GM21723 (cell line): ENCODE measurements at regions not wholly inside any gene's neighbourhood (a gene's known extent, or its start where the extent isn't known, plus 50 kb on each side); places are given as distances from the start of the nearest gene placed in this dataset.
"Not testable (repeated sequence)": the region's sequence is repeated elsewhere in the genome, so short reads cannot be mapped to it uniquely, and the experiment has no call there.

Source experiments
- ATAC-seq: cut with Tn5 transposase; IDR thresholded peaks from one replicate; pipeline ENCODE4 v1.9.1; 2021; ENCODE audit warnings: mild to moderate bottlenecking, moderate library complexity; ENCODE audit not compliant: unreplicated experiment

DNA sequence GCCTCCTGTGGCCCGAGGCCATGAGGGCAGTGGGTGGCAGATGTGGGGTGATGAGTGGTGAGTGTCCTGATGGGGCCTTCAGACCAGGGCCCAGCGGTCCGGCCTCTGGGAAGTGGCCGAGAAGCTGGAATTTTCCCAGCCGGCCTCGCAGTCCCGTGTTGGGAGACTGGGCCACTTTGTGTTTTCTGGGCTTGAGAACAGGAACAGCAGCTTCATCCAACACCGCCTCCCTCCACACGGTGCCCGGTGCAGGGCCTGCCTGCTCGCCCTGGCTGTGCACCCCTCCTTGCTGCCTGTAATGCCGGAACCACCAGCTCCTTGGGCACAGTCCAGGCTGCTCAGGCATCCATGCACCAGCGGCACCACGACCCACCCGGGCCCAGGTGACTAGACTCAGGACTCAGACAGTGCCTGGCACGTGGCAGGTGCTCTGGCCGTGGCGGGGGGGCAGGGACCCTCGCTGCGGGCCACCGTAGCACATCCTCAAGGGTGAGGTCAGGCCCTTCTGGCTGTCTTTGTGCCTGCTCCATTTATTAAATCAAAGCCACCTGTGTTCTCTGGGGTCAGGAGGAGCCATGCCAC, 194.7 kb downstream of the BANP start:
- not testable (repeated sequence) for ATAC-seq

DNA sequence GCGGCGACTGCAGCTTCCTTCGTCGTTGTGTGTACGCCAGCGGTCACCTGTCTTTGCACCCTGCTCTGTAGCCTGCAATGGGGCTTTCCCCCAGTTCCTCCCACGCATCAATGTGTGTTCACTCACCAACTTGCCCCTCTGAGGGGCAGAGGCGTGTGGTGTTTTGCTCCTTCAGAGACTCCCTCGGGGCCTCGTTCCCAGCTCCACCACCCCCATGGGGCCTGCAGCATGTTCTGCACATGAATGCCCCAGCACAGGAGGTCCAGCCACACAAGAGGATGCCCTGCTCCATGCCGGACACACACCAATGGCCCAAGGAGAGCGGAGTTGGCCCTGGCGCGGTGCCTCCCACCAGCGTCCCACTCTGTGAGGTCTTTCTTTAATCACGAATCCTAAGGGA, 196.8 kb downstream of the BANP start:
- ATAC-seq: not testable (repeated sequence)

DNA sequence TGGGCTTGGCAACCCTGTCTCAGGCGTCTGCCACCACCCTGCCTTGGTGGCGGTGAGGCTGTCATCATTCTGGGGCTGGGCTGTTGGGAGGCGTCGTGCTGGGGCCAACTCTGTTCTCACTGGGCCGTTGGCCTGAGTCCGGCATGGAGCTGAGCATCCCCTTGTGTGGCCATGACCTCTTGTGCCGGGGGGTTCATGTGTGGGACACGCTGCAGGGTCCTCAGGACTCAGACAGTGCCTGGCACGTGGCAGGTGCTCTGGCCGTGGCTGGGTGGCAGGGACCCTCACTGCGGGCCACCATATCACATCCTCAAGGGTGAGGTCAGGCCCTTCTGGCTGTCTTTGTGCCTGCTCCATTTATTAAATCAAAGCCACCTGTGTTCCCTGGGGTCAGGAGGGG, 197.4 kb downstream of the BANP start:
- not testable (repeated sequence) for ATAC-seq

DNA sequence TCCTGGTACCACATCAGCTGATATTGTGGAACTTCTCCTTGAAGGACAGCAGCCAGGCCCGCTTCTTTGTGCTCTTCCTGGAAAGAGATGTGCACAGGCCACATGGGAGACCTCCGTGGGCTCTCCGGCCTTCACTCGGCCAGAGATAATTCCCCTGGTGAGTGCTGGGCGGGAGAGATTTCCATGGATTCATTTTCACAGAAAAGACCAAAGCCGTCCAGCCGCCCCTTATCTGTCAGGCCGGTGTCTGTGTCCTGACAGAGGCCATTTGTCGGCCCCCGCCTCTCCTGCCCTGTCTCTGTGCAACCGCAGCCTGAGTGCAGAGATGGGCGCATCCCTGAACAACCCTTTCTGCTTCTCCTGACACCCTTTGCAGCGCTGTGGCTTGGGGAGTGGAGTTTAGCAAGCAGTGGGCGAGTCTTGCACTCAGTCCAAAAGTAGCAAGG, 197.9 kb downstream of the BANP start:
- not testable (repeated sequence) for ATAC-seq

DNA sequence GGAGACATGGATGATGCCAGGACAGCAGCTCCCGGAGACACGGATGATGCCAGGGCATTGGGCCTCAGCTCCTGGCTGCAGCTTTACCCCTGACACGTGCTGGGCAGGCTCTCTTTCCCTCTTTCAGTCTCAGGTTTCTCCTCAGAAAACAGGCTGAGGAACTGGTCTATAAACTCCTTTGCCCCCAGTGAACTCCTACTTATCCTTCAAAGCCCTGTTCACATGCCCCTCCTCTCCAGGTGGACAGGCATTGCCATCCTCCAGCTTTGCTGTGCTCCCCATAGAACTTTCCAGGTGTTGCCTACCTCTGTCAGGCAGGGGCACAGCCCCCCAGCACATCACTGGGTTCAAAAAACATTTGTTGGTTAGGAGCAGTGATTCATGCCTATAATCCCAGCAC, 198.4 kb downstream of the BANP start:
- not testable (repeated sequence) for ATAC-seq

DNA sequence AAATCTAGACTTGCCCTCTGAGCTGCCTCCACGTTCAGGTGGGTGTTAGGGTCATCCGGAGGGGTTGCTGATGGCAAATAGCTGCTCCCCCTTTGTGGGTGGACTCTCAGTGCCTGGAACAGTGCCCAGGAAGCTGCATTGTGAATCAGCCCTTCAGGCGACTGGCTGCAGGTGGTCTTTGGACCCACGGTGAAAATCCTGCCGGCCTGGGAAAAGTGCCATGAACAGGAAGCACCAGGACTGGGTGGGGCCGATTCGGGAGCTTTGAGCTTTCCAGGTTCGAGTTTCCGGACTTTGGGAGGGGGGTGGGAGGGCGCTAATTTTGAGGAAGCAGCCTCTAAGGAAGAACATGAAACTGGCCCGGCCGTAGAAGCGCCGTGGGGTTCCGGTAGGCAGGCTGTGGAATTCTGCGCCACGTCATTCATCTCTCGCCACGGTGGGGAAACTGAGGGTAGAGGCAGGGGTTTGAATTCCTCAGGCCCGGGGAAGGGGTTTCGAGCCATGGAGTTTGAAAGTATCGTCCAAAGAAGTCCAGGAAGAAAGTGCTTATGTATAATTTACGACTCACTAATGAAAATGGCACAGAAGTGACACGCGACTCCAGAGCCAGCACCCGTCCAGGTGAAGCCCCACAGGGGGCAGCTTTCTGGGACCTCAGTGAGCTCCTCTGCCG, 199.4 kb downstream of the BANP start:
- ATAC-seq: not testable (repeated sequence)

DNA sequence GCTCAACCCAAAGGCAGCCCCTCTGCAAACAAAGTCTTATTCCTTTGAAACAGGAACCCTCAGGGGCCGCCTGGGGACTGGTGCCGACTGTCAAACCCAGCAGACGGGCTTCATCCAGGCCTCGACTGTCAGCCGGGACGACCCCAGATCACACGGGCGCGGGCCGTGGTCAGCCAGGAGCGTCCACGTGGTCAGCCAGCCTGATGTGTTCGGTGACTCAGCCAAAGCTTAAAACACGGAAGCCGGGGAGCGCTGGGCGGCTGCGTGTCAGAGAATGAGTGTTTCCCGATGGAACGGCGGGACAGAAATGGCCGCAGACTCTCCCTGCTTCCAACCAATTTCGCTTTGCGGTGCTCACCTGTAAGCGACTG, 199.9 kb downstream of the BANP start:
- ATAC-seq: not testable (repeated sequence)

DNA sequence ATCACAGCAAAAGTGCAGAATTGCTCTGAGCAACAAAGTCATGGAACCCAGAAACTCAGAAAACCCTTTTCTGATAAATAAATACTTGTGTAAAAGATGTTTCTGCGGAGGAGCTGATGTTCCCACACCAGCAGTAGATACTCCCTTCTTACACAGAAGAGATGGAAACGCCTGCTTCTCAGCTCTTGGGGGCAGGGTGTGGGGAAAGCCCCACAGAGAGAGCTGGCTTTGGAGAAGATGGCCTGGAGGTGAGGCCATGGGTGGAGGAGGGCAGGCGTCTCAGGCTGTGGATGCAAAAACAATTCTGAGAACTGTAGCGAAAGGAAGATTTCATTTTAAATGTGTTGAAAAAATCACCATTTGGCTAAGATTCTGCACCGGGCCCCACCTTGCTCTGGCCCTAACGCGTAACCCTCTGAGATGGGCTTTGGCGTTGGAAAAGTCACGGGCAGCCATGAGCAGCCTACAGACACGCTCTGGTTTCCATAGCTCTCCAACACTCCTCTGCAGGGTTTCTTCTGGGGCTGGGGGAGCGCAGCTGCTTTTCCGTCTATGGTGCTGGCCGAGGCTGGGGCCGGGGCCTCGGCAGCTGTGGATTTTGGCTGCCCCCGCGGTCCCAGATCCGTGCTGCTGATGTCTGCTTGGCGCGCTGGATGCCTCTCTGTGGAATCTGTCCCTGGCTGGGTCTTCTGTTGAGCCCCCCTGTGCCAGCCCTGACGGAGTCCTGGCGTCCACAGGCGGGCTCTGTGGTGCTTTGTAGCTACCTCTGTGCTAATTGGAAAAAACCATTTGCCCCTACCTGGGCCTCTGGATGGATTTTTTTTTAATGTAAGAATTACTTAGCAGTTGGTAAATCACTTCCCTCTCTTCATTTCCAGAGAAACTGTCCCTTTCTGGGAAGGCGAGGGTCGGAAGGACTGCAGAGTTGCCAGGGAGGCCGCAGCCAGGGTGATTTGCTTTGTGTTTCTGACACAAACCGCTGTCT, 200.9 kb downstream of the BANP start:
- not testable (repeated sequence) for ATAC-seq

DNA sequence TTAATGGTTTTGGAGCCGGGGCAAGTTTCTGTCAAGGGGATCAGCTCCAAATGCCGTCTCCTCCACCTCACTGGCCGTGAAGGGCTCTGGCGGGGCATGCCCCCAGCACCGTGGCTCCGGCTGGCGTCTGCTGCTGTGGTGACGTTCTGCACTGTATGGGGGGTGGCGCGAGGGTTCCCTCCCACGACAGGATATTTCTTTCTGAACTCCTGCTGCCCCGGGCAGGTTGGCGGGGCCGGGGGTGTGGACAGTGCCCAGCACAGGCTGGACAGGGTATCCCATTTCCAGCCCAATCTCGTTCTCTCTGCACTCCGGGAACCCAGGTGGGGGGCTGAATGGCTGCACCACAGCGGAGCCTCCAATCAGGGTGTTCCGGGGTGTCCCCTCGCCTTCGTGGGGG, 201.6 kb downstream of the BANP start:
- not testable (repeated sequence) for ATAC-seq

DNA sequence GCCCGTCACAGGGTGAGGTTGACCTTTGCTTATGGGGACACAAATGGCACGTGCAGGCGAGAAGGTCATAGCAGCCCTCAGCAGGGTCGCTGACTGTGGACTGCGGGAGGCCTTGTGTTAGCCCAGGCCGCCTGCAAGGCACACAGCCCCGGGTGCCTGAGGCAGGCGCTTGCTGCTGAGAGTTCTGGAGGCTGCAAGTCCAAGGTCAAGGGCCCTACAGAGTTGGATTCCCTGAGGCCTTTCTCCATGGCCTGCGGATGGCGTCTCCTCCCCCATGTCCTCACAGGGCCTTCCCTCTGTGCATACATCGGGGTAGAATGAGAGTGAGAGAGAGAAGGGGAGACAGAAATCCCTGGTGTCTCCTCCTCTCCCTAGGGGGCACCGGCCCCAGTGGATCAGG, 202.3 kb downstream of the BANP start:
- not testable (repeated sequence) for ATAC-seq

DNA sequence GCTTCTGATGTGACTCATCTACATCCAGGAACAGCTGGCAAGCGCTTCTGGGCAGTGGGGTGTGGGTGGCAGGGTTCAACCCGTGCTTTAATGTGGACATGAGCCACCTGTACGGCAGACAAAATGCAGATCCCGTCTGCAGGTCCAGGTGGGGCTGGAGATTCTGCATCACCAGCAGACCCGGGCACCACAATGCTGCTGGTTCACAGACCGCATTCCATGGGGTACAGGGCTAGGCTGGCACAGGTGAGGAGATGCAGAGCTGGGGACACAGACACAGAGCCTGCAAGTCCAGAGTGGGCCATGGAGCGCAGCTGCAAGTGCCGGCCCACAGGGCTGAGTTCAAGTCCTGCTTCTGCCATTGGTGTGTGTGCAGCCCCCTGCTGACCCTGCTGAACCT, 203.7 kb downstream of the BANP start:
- not testable (repeated sequence) for ATAC-seq

DNA sequence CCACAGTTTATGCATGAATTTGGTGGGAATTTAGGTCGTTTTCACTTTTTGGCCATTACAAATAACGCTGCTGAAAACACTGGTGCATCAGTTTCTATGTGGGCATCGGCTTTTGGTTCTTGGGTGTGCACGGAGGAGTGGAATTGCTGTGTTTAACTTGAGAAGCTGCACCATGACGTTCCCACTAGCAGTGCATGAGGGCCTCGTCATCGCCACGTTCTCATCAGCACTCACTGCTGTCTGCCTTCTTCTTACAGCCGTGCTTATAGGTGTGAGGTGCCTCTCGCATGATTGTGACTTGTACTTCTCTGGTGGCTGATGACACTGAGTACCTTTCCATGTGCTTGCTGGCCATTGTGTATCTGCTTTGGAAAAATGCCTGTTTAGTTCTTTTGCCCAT, 204.4 kb downstream of the BANP start:
- ATAC-seq: not testable (repeated sequence)

DNA sequence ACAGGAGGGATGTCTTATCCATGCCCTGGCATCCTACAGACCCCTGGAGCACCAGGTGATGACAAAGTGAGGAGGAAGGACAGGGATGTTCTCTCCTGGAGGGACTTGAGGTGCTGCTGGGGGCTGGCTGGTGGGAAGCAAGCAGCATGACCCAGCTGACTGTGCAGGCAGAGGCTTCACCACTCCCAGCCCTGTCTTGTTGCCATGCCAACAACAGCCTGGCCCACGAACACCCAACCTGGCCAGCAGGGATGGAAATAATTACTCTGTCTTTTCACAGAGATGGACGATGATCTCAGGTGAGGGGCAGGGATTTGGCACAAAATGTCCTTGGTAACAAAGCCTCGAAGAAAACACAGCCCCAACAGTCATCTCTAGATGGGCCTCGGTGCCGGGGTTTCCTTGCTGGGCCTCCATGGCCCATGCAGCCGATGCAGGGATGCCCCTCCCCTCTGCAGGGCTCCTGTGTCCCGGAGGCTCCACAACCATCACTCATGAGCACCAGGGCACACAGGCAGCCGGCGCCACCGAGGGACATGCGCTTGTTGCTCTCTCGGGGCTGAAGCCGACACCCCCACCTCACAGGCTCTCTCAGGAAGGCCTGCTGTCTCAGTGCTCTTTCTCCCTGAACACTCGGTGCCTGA, 205.5 kb downstream of the BANP start:
- ATAC-seq: not testable (repeated sequence)

DNA sequence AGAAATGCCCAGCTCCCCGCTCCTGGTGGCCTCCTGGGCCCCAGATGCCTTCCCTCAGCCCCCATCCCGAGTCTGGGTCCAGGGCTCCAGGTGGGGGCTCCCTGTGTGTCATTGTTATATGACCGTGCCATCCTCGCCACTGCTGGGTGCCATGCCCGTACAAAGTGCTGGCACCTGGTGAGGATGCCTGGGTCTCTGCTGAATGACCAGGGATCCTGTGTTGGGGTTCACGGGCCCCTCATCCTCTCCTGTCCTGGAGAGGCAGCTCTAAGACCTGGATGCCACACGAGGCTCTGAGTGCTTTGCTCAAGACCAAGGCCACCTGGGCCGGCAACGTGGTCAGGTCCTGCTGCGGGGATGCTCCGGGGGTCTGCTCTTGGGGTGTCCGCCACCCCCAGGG, 206.5 kb downstream of the BANP start:
- ATAC-seq: not testable (repeated sequence)

DNA sequence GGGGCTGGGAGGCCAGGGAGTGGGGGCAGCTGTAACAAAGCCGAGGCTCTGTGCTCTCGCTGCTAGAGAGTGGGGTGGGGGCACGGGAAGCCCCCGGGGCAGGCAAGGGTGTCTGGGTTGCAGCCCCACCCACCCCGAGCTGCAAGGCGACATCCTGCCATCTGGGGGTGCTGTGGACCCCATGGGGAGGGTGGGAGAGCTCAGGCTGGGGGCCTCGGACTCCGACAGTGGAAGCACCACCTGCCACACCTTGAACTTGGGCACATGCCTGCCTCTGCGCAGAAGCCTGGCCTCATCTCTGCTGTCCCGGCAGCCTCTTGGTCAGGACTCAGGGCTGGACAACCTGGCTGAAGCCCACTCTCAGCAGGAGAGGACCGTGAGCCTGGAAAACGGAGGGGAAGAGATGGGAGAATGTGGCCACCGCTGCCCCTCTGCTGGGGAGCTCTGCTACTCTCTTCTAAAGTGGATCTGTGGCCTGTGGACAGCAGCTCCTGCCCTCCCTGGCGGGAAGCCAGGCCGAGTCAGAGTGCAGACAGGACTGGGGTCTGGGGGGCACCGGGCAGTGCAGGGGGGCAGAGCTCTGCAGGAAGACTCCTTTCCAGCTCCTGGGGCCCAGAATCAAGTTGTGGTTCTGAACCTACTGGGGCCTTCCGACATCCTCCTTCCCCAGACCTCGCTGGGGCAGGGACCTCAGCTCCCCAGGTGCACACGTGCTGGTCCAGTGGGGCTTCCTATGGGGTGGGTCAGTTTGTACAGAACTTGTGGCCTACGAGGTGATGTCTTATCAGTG, 207.2 kb downstream of the BANP start:
- ATAC-seq: not testable (repeated sequence)

DNA sequence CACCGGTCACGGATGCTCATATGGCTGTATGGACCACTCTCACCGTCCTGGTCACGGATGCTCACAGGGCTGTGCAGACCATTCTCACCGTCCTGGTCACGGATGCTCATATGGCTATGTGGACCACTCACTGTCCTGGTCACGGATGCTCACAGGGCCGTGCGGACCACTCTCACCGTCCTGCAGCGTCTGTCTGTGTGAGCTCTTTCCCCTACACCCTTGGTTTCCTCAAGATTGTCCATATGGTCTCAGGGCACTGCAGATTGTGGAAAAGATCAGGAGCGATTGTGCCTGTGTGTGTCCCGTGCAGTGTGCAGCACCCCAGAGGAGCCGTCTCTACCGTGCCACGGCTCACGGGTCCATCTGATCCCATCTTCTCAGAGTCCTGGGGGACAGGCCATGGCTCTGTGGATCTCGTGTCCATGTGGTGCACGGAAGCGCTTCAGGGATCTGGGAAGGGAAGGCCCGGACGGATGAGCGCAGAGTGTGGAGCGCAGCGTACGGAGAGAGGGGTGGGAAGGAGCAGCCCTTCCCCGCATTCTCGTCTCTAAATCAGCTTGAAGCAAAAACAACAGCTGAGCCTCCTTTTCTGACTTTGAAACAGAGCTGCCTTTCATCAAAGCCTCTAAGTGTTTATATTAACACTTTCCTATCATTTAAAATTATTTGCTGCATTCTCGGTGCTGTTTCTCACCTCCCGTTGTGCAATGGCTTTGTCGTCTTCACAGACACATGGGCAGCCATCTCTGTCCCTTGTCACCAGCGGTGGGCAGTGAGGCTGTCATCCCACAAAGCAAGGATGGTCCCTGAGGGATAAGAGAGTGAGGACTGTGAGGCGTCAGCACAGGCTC, 208.0 kb downstream of the BANP start:
- not testable (repeated sequence) for ATAC-seq

DNA sequence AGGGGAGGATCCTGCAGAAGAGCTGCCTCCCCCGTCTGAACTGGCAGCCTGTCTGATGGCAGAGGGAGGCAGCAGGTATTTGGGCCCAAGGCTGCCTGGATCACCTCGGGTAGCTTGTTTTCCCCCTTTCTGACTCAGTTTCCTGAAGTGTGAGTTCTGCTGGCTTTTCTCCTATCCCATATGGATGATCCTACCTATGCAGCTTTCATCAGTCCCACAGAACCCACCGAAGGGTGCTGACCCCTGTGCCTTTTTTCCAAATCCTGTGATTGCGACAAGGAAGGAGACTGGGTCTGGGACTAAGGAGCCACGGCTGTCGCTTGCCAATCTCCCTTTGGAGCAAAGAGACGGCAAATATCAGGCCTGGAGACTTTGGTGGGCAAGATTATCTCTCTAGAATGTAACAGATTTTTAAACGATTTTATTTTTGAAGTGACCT, 208.7 kb downstream of the BANP start:
- not testable (repeated sequence) for ATAC-seq

DNA sequence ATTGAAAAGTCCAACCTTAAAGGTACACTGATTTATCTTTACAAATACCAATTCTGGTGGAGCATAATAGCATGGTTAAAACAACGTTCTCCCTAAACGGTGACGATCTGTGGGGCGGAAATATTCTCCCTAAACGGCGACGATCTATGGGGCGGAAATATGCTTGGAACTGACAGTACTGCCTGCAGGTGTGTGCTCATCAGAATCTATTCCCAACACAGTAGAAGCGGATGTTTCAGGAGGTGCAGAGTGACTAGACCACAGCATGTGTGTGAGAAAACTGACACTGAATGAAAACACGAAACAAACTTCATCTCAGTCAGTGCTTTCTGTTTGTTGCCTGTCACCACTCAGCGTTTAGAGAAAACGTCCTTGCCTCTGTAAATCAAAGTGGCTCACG, 210.0 kb downstream of the BANP start:
- ATAC-seq: not testable (repeated sequence)

DNA sequence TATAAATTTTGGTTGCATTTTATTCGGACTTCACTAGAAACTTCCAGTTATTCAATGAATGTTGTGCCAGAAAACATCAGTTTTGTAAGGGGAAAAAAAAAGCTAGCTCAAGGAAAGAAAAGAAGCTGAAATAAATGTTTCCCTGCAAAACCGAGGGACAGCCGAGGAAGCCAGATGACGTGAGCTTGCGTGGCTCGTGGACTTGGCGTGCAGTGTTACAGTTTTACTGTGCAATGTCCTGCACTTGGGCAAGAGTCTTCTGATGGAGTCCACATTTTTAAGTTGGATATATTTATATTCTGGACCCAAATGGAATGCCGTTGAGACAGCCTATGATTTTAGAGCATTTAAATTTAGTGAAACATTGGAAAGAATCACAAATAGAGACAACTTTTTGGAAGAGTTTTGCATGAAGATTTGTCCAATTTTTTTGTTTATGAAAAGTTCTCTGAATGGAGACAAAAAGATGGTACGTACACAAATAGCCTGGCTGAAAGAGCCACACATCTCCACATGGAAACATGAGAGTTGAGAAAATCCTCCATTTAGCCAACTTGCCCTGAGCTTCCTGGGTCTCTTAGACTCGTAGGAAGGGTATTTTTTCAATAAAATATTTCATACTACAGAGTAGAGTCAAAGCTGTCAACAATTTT, 210.5 kb downstream of the BANP start:
- not testable (repeated sequence) for ATAC-seq
